ENCODE measurements at regions not wholly inside any gene's neighbourhood (a gene's known extent, or its start where the extent isn't known, plus 50 kb on each side); places are given as distances from the start of the nearest gene placed in this dataset.

DNA sequence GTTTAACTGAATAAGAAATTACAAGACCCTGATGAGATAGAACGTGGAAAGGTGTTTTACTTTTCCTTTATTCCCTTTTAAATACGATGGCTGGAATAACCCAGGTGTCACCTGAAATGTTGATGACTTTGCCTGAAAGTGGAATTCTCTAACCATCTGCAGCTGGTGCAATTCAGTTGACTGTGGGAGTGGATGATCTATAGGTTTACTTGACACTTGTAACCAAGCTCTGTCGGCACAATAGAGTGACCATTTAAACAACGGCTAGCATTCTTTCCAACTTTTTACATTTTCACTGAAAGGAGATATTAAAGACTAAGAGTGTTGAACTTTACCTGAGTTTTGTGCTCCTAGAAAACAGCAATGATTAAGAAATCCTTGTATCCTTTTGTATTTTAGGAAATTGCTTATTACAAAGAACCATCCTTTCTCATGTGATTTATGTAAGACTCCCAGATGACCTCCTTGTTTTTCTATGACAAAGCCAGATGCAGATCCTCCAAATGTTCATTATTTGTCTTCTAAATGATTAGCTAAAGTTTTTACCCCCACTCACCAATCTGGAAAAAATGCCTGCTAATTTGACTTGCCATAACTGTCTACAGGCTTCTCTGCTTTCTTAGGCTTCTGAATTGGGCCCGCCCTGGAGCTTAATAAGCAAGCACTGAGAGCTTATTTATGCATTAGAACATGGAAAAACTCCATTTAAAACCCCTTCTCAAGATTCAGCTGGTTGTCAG lies 129.5 kb upstream of the LRRC7 start:
- Histone ChIP-seq H3K79me2 (ENCODE audit: insufficient read depth, low read length) (no peaks in the 10 kb centered on the region), H3F3A (ENCODE audit: insufficient read depth, low read length) (no peaks in the 10 kb centered on the region), H3K27me3 (ENCODE audit: insufficient read depth, low read length) (no peaks in the 10 kb centered on the region), H3K4me2 (ENCODE audit: low read length) (no peak overlapping the region), H4K20me1 (ENCODE audit: insufficient read depth, low read length) (no peaks in the 10 kb centered on the region), H2AFZ (ENCODE audit: low read length) (no peak overlapping the region), H3K4me3 (ENCODE audit: low read depth, low read length, poor library complexity, severe bottlenecking) (no peak overlapping the region), H3K36me3 (ENCODE audit: insufficient read depth, low read length) (no peaks in the 10 kb centered on the region), H3K4me1 (ENCODE audit: insufficient read depth, low read length, severe bottlenecking) (no peaks in the 10 kb centered on the region), H3K9ac (ENCODE audit: low read length) (no peak overlapping the region), H3K9me3 (ENCODE audit: low read length) (no peaks in the 10 kb centered on the region), H3K27ac (ENCODE audit: low read depth, low read length, poor library complexity, severe bottlenecking) (no peak overlapping the region), H3K9me2 (ENCODE audit: low read depth, low read length) (no peaks in the 10 kb centered on the region)
- TF ChIP-seq, protein P1, sequence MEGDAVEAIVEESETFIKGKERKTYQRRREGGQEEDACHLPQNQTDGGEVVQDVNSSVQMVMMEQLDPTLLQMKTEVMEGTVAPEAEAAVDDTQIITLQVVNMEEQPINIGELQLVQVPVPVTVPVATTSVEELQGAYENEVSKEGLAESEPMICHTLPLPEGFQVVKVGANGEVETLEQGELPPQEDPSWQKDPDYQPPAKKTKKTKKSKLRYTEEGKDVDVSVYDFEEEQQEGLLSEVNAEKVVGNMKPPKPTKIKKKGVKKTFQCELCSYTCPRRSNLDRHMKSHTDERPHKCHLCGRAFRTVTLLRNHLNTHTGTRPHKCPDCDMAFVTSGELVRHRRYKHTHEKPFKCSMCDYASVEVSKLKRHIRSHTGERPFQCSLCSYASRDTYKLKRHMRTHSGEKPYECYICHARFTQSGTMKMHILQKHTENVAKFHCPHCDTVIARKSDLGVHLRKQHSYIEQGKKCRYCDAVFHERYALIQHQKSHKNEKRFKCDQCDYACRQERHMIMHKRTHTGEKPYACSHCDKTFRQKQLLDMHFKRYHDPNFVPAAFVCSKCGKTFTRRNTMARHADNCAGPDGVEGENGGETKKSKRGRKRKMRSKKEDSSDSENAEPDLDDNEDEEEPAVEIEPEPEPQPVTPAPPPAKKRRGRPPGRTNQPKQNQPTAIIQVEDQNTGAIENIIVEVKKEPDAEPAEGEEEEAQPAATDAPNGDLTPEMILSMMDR (IDR thresholded peaks at IDR 0.05; ENCODE audit: low read length) = no peak
- no peak for TF ChIP-seq EZH2 (IDR thresholded peaks at IDR 0.05; ENCODE audit: borderline replicate concordance, low read length)

DNA sequence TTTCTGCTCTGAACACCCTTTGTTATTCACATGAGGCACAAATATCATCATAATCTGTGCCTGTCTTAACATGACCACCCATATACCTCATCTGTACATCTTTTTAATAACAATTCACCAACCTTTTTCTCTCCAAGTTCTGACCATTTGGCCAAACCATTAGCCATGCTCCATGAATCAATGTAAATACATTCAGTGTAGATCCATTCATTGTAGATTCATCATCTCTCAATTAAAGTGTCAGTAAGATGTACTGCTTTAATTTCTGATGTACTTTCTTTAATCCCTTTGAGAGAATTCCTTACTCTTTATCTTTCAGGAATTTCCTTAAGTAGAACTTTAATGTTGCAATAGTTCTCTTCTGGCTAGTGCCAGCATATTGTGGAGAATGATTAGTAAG lies 126.2 kb upstream of the LRRC7 start:
- no peaks in the 10 kb centered on the region for H3K4me1 ChIP-seq (ENCODE audit: insufficient read depth, low read length, severe bottlenecking)
- H3K27ac ChIP-seq (ENCODE audit: low read depth, low read length, poor library complexity, severe bottlenecking) = no peak overlapping the region
- H3K27me3 ChIP-seq (ENCODE audit: insufficient read depth, low read length) = no peaks in the 10 kb centered on the region
- no peaks in the 10 kb centered on the region for H3F3A ChIP-seq (ENCODE audit: insufficient read depth, low read length)
- no peak overlapping the region for H3K9ac ChIP-seq (ENCODE audit: low read length)
- no peaks in the 10 kb centered on the region for H3K79me2 ChIP-seq (ENCODE audit: insufficient read depth, low read length)
- H4K20me1 ChIP-seq (ENCODE audit: insufficient read depth, low read length) = no peaks in the 10 kb centered on the region
- no peak overlapping the region for H2AFZ ChIP-seq (ENCODE audit: low read length)
- no peak overlapping the region for H3K4me2 ChIP-seq (ENCODE audit: low read length)
- H3K36me3 ChIP-seq (ENCODE audit: insufficient read depth, low read length) = no peaks in the 10 kb centered on the region
- no peak overlapping the region for H3K4me3 ChIP-seq (ENCODE audit: low read depth, low read length, poor library complexity, severe bottlenecking)
- no peaks in the 10 kb centered on the region for H3K9me2 ChIP-seq (ENCODE audit: low read depth, low read length)
- H3K9me3 ChIP-seq (ENCODE audit: low read length) = no peaks in the 10 kb centered on the region
- TF ChIP-seq, protein P1 (IDR thresholded peaks at IDR 0.05; ENCODE audit: low read length) = no peak
- no peak for TF ChIP-seq EZH2 (IDR thresholded peaks at IDR 0.05; ENCODE audit: borderline replicate concordance, low read length)

DNA sequence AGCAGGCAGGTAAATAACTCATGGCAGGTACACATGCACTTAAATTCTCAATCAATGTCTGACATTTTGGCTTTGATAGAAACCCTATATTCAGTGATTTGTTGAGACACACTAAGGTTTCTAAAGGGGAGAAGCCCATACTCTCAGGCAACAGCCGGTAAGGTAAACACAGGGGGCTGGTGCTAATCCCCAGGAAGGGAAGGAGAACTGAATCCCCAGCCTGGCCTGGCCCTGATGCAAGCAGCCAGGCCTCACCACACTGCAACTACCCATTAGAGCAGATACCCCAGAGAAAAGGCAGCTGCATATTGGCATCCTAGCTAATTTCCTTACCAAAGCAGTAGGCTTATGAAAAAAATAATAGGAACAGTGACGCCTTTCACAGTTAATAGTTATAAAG lies 116.5 kb upstream of the LRRC7 start:
- Histone ChIP-seq H3K4me2 (ENCODE audit: low read length) (no peak overlapping the region), H3K9me3 (ENCODE audit: low read length) (no peaks in the 10 kb centered on the region), H4K20me1 (ENCODE audit: insufficient read depth, low read length) (no peaks in the 10 kb centered on the region), H3K4me1 (ENCODE audit: insufficient read depth, low read length, severe bottlenecking) (no peaks in the 10 kb centered on the region), H3K36me3 (ENCODE audit: insufficient read depth, low read length) (no peaks in the 10 kb centered on the region), H3K9ac (ENCODE audit: low read length) (no peak overlapping the region), H3K79me2 (ENCODE audit: insufficient read depth, low read length) (no peaks in the 10 kb centered on the region), H2AFZ (ENCODE audit: low read length) (no peak overlapping the region), H3K27ac (ENCODE audit: low read depth, low read length, poor library complexity, severe bottlenecking) (no peak overlapping the region), H3F3A (ENCODE audit: insufficient read depth, low read length) (no peaks in the 10 kb centered on the region), H3K27me3 (ENCODE audit: insufficient read depth, low read length) (no peaks in the 10 kb centered on the region), H3K4me3 (ENCODE audit: low read depth, low read length, poor library complexity, severe bottlenecking) (no peak overlapping the region), H3K9me2 (ENCODE audit: low read depth, low read length) (no peaks in the 10 kb centered on the region)
- TF ChIP-seq, protein P1 (IDR thresholded peaks at IDR 0.05; ENCODE audit: low read length) = no peak
- no peak for TF ChIP-seq EZH2 (IDR thresholded peaks at IDR 0.05; ENCODE audit: borderline replicate concordance, low read length)
